ENCODE measurements at regions not wholly inside any gene's neighbourhood (a gene's known extent, or its start where the extent isn't known, plus 50 kb on each side); places are given as distances from the start of the nearest gene placed in this dataset.
A peak's percentile ranks its signal among the peaks of the same experiment; 100 is the strongest.

DNA sequence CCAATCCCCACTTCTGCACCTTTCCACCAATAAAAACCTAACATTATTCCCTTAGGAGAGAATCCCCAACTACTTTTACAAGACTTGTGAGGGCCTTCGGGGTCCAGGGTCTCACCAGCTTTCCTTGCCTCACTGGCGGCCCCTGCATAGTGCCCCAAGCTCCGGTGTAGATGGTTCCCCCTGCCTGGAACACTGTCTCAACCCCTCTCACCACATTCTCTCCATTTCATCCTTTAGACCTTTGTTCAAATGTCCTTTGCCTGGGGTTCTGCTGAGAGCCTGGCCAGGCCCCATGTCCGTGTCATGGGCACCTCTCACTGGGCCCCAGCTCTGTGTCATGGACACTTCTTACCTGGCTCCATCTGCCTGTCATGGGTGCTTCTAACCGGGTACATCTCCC is 64.5 kb upstream of the SORCS3 start:
- no peak overlapping the region for H3K4me3 ChIP-seq (ENCODE audit: low read depth, low read length)
- no peaks in the 10 kb centered on the region for H3K27me3 ChIP-seq (replicated peaks)
- TF ChIP-seq, protein P1, sequence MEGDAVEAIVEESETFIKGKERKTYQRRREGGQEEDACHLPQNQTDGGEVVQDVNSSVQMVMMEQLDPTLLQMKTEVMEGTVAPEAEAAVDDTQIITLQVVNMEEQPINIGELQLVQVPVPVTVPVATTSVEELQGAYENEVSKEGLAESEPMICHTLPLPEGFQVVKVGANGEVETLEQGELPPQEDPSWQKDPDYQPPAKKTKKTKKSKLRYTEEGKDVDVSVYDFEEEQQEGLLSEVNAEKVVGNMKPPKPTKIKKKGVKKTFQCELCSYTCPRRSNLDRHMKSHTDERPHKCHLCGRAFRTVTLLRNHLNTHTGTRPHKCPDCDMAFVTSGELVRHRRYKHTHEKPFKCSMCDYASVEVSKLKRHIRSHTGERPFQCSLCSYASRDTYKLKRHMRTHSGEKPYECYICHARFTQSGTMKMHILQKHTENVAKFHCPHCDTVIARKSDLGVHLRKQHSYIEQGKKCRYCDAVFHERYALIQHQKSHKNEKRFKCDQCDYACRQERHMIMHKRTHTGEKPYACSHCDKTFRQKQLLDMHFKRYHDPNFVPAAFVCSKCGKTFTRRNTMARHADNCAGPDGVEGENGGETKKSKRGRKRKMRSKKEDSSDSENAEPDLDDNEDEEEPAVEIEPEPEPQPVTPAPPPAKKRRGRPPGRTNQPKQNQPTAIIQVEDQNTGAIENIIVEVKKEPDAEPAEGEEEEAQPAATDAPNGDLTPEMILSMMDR (IDR thresholded peaks at IDR 0.05; ENCODE audit: low read depth, low read length, missing control alignments), result no peak
- no peak overlapping the region for H3K27ac ChIP-seq
- in situ Hi-C loops (cut with HindIII; ENCODE audit: low pct_ligation_motif_present, low sequenced_read_pairs), result loop anchor here (25.0 kb wide), 1 partner anchor 164 kb away; no protein-coding TSS in a partner anchor
- no peak for DNase-seq
- no peaks in the 10 kb centered on the region for H3K36me3 ChIP-seq (replicated peaks)

DNA sequence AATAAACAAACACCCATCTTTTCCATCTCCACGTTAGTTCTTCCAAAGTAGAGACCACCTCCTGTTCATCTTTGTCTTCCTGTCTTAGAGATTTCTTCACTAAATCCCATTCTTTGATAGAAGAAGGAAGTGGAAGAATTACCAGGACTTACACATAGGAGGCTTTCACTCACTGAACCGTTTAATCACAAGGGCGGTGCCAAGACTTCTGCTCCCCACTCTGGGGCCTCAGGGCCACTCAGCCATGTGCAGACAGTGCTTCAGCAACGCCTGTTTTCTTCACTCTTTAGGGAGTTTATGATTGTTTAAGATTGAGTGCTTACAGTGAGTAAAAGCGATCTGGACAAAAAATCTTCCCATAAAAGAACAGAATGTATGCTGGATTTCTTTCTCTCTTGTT is 63.9 kb upstream of the SORCS3 start:
- Histone ChIP-seq H3K27ac (no peak overlapping the region), H3K36me3 (replicated peaks) (no peaks in the 10 kb centered on the region)
- no peak for DNase-seq

DNA sequence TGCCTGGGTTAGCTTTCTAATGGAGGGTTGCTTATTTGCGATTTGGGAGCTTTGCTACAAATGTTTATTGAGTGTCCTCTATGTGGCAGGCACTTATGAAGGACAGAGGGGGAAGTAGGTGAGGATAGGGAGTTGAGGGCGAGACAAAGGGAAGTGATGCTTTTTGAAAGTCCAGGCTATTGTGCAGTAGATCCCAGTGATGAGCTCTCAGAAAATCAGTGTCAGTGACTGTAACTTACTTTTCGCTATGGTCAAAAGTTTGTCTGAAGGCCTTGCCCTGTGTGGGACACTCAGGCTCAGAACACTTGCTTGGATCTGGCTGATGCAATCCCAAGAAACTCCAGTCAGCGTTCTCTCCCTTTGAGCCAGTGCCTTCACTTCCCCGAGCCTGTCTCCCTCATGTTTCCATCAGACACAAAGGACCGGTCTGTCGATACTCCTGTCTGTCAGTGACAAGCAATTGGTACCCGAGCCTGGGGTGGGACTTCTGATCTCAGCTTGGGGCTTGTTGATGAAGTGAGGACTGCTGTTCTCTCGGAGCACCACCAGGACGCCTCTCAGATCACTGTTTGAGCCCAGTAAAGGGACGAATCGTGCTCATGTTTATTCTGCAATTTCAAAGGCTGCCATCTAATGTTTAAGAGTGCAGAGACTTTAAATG is 63.1 kb upstream of the SORCS3 start:
- no peaks in the 10 kb centered on the region for H3K36me3 ChIP-seq (replicated peaks)
- in situ Hi-C loops (cut with HindIII; ENCODE audit: low pct_ligation_motif_present, low sequenced_read_pairs), result loop anchor here (25.0 kb wide), 1 partner anchor 166 kb away; no protein-coding TSS in a partner anchor
- TF ChIP-seq, protein P1 (IDR thresholded peaks at IDR 0.05; ENCODE audit: low read depth, low read length, missing control alignments), result peak; percentile 16
- no peaks in the 10 kb centered on the region for H3K27me3 ChIP-seq (replicated peaks)
- no peak overlapping the region for H3K4me3 ChIP-seq (ENCODE audit: low read depth, low read length)
- no peak for DNase-seq
- H3K27ac ChIP-seq, result no peak overlapping the region

More for the DNA sequence above, 63.9 kb upstream of the SORCS3 start:
- H3K27me3 ChIP-seq (replicated peaks), result no peaks in the 10 kb centered on the region
- in situ Hi-C loops (cut with HindIII; ENCODE audit: low pct_ligation_motif_present, low sequenced_read_pairs), result loop anchor here (25.0 kb wide), 1 partner anchor 165 kb away; no protein-coding TSS in a partner anchor
- H3K4me3 ChIP-seq (ENCODE audit: low read depth, low read length), result no peak overlapping the region
- TF ChIP-seq, protein P1 (IDR thresholded peaks at IDR 0.05; ENCODE audit: low read depth, low read length, missing control alignments), result no peak

DNA sequence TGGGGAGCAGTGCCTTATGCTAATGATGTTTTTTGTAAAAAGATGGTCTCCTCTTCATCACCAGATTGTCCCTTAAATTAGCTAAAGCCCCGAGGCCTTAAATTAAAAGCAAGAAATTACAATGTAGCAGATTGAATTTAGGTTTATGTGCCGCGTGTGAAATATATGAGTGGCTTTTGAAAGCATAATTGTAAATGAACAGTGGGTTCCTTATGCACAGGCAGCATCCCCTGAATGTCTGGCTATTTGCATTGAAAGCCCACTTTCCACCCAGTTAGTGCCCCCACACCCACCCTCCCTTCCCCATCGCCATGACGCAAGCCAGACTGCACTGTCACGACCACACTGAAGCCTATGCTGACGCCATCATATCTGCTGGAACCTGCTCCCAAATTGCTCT is 62.4 kb upstream of the SORCS3 start:
- H3K27me3 ChIP-seq (replicated peaks), result no peaks in the 10 kb centered on the region
- no peak for DNase-seq
- in situ Hi-C loops (cut with HindIII; ENCODE audit: low pct_ligation_motif_present, low sequenced_read_pairs), result loop anchor here (25.0 kb wide), 1 partner anchor 166 kb away; no protein-coding TSS in a partner anchor
- H3K4me3 ChIP-seq (ENCODE audit: low read depth, low read length), result no peak overlapping the region
- no peak overlapping the region for H3K27ac ChIP-seq
- TF ChIP-seq, protein P1 (IDR thresholded peaks at IDR 0.05; ENCODE audit: low read depth, low read length, missing control alignments), result no peak
- no peaks in the 10 kb centered on the region for H3K36me3 ChIP-seq (replicated peaks)

DNA sequence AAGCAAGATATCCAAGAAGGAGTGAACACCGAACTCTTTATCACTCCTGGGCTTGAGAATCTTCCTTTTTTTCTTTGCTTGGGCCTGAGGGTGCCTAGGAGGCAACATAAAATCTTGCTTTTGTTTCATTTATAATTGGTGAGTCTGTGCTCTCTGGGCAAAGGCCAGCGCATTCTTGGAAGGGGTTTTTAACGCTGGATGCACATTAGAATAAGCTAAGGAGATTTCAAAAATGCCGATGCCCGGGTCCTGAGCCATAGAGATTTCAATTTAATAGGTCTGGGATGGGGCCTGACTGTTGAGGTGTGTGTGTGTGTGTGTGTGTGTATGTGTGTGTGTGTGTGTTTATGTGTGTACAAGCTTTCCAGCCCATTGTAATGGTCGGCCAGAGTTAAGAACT is 62.0 kb upstream of the SORCS3 start:
- in situ Hi-C loops (cut with HindIII; ENCODE audit: low pct_ligation_motif_present, low sequenced_read_pairs), result loop anchor here (25.0 kb wide), 1 partner anchor 167 kb away; no protein-coding TSS in a partner anchor
- TF ChIP-seq, protein P1 (IDR thresholded peaks at IDR 0.05; ENCODE audit: low read depth, low read length, missing control alignments), result no peak
- Histone ChIP-seq H3K27ac (no peak overlapping the region), H3K36me3 (replicated peaks) (no peaks in the 10 kb centered on the region), H3K4me3 (ENCODE audit: low read depth, low read length) (no peak overlapping the region), H3K27me3 (replicated peaks) (no peaks in the 10 kb centered on the region)
- DNase-seq, result no peak

All from brain microvascular endothelial cell (primary cell).